HCT116 (cell line): ENCODE measurements at regions not wholly inside any gene's neighbourhood (a gene's known extent, or its start where the extent isn't known, plus 50 kb on each side); places are given as distances from the start of the nearest gene placed in this dataset.

ENCODE experiments used
- ATAC-seq: fragments of 200-7000 bp; cut with Tn5 transposase; 2 replicates; pipeline ENCODE4 v1.9.1; 2020; ENCODE audit warnings: mild to moderate bottlenecking, moderate library complexity
- BruUV-seq: library from RNA; stranded (reverse); fragments of 400-500 nt; replicated peaks from 2 replicates; lab custom pipeline; 2021; lab: Mats Ljungman, UMichigan
- CTCF ChIA-PET: fragments of 300-600 bp; sonication (Branson Sonifier 250); formaldehyde crosslinking; loops from one replicate; lab custom pipeline; 2021; ENCODE audit warnings: antibody characterized with exemption; lab: Charles Lee
- POLR2A ChIA-PET: fragments of 300-600, 350-600 bp; sonication (Branson Sonifier 250); formaldehyde crosslinking; loops from one replicate; lab custom pipeline; 2021; ENCODE audit warnings: antibody characterized with exemption; lab: Charles Lee
- RAD21 ChIA-PET, 2 experiments: fragments of 300-600 bp; sonication (Branson Sonifier 250); formaldehyde crosslinking; loops; one replicate each; lab custom pipeline; 2023; ENCODE audit warnings: low total read pairs in 2 of 2; ENCODE audit not compliant: uncharacterized antibody in 2 of 2, unreplicated experiment in 2 of 2, low non-redundant PET in 1 of 2; lab: Charles Lee
- DNase-seq: peaks from one replicate; pipeline ENCODE4 v3.0.0-alpha.2; 2010; ENCODE audit warnings: low read depth, low spot score
- H2AFZ ChIP-seq: fragments of 200-600 bp; shearing (Covaris generic), sonication (generic); 2 replicates; pipeline ENCODE4 v1.6.1; 2017; ENCODE audit warnings: low read depth, mixed run types, mixed read lengths, antibody characterized with exemption, low read length; ENCODE audit not compliant: poor library complexity, severe bottlenecking
- H3K27ac ChIP-seq: 2 replicates; pipeline ENCODE4 v1.5.1; 2012; ENCODE audit warnings: low read depth, low read length
- H3K27me3 ChIP-seq: fragments of 200-600 bp; sonication (generic); 2 replicates; pipeline ENCODE4 v1.6.1; 2016; ENCODE audit warnings: mixed run types, low read length, mixed read lengths; ENCODE audit not compliant: insufficient read depth
- H3K36me3 ChIP-seq, 2 experiments: fragments of 200-500 bp in 1 of 2; fragments of 200-600 bp in 1 of 2; sonication (Bioruptor generic) in 1 of 2; sonication (generic) in 1 of 2; 2 replicates each; pipeline versions ENCODE4 v1.5.1 to v1.6.1; 2014 to 2016; ENCODE audit warnings: low read length in 2 of 2, inconsistent platforms in 1 of 2, mixed read lengths in 1 of 2, mixed run types in 1 of 2; ENCODE audit not compliant: insufficient read depth in 2 of 2, control insufficient read depth in 1 of 2
- H3K4me1 ChIP-seq, 2 experiments: fragments of 200-600 bp in 1 of 2; sonication (generic) in 1 of 2; 2 replicates each; pipeline versions ENCODE4 v1.5.1 to v1.6.1; 2012 to 2017; ENCODE audit warnings: low read length in 2 of 2, inconsistent platforms in 1 of 2, mild to moderate bottlenecking in 1 of 2, mixed read lengths in 1 of 2, mixed run types in 1 of 2, moderate library complexity in 1 of 2; ENCODE audit not compliant: insufficient read depth in 2 of 2, control insufficient read depth in 1 of 2
- H3K4me2 ChIP-seq: fragments of 200-600 bp; sonication (generic); 2 replicates; pipeline ENCODE4 v1.6.1; 2017; ENCODE audit warnings: mixed run types, low read length, mixed read lengths
- H3K4me3 ChIP-seq, 2 experiments: fragments of 200-600 bp in 1 of 2; sonication (generic) in 1 of 2; replicated peaks in 1 of 2; 2 replicates each; pipeline ENCODE4 v1.5.1; 2011 to 2016; ENCODE audit warnings: low read length in 2 of 2, control low read depth in 1 of 2, low read depth in 1 of 2, mild to moderate bottlenecking in 1 of 2, mixed read lengths in 1 of 2, mixed run types in 1 of 2
- H3K79me2 ChIP-seq: fragments of 200-600 bp; sonication (generic); 2 replicates; pipeline ENCODE4 v1.6.1; 2017; ENCODE audit warnings: mild to moderate bottlenecking, mixed run types, low read length, moderate library complexity, mixed read lengths; ENCODE audit not compliant: insufficient read depth
- H3K9ac ChIP-seq: fragments of 200-600 bp; sonication (generic); 2 replicates; pipeline ENCODE4 v1.6.1; 2016; ENCODE audit warnings: low read length, mixed read lengths
- H3K9me2 ChIP-seq: fragments of 200-600 bp; sonication (generic), shearing (Covaris generic); 2 replicates; pipeline ENCODE4 v1.6.1; 2017; ENCODE audit warnings: mixed run types, mild to moderate bottlenecking, moderate library complexity; ENCODE audit not compliant: insufficient read depth
- H3K9me3 ChIP-seq, 2 experiments: fragments of 200-500 bp in 1 of 2; fragments of 200-600 bp in 1 of 2; sonication (Bioruptor generic) in 1 of 2; sonication (generic) in 1 of 2; 2 replicates each; pipeline ENCODE4 v1.6.1; 2014 to 2017; ENCODE audit warnings: low read length in 2 of 2, mixed read lengths in 2 of 2, inconsistent platforms in 1 of 2, low read depth in 1 of 2, mild to moderate bottlenecking in 1 of 2, mixed run types in 1 of 2, moderate library complexity in 1 of 2; ENCODE audit not compliant: control insufficient read depth in 1 of 2, insufficient read depth in 1 of 2
- H4K20me1 ChIP-seq: fragments of 200-600 bp; sonication (generic), shearing (Covaris generic); 2 replicates; pipeline ENCODE4 v1.6.1; 2017; ENCODE audit warnings: mixed run types, mild to moderate bottlenecking, moderate library complexity; ENCODE audit not compliant: insufficient read depth
- ELF1 ChIP-seq: IDR thresholded peaks from 2 replicates; pipeline ENCODE4 v1.6.1; 2012; ENCODE audit warnings: low read depth, borderline replicate concordance
- FOSL1 ChIP-seq: IDR thresholded peaks from 2 replicates; pipeline ENCODE4 v1.6.1; 2012; ENCODE audit warnings: low read depth
- JUND ChIP-seq: IDR thresholded peaks from 2 replicates; pipeline ENCODE4 v1.6.1; 2012
- POLR2AphosphoS5 ChIP-seq: IDR thresholded peaks from 2 replicates; pipeline ENCODE4 v1.6.1; 2011; ENCODE audit warnings: mild to moderate bottlenecking, low read depth, low read length, moderate library complexity
- SIN3A ChIP-seq: IDR thresholded peaks from 2 replicates; pipeline ENCODE4 v1.6.1; 2012; ENCODE audit warnings: low read depth
- SP1 ChIP-seq: IDR thresholded peaks from 2 replicates; pipeline ENCODE4 v1.6.1; 2012; ENCODE audit warnings: low read depth
- ZFX ChIP-seq: fragments of 450-650 bp; IDR thresholded peaks from 2 replicates; pipeline ENCODE4 v1.6.1; 2017
- intact Hi-C: fragments of 100-400 bp; cut with micrococcal nuclease; formaldehyde crosslinking; loops from 2 replicates; pipeline ENCODE4 v1.10.0; 2022
- TF ChIP-seq, protein P1 (sequence below), 3 experiments: fragments of 200-600 bp in 1 of 3; sonication (generic) in 1 of 3; IDR thresholded peaks in 2 of 3; conservative IDR thresholded peaks in 1 of 3; 2 replicates each; pipeline ENCODE4 v1.5.1; 2012 to 2017; ENCODE audit warnings: low read depth in 2 of 3, low read length in 2 of 3, antibody characterized with exemption in 1 of 3, borderline replicate concordance in 1 of 3, control low read depth in 1 of 3, mild to moderate bottlenecking in 1 of 3, mixed read lengths in 1 of 3, mixed run types in 1 of 3, moderate library complexity in 1 of 3; ENCODE audit not compliant: insufficient read depth in 1 of 3
- TF ChIP-seq, protein P2 (sequence below): IDR thresholded peaks from 2 replicates; pipeline ENCODE4 v1.6.1; 2011; ENCODE audit warnings: mild to moderate bottlenecking, low read length, moderate library complexity; ENCODE audit not compliant: insufficient replicate concordance; ENCODE audit errors: extremely low read depth
- TF ChIP-seq, protein P3 (sequence below): IDR thresholded peaks from 2 replicates; pipeline ENCODE4 v1.6.1; 2012
- TF ChIP-seq, protein P4 (sequence below): IDR thresholded peaks from 2 replicates; pipeline ENCODE4 v1.6.1; 2012
- TF ChIP-seq, protein P5 (sequence below): IDR thresholded peaks from 2 replicates; pipeline ENCODE4 v1.6.1; 2012; ENCODE audit warnings: low read depth

DNA sequence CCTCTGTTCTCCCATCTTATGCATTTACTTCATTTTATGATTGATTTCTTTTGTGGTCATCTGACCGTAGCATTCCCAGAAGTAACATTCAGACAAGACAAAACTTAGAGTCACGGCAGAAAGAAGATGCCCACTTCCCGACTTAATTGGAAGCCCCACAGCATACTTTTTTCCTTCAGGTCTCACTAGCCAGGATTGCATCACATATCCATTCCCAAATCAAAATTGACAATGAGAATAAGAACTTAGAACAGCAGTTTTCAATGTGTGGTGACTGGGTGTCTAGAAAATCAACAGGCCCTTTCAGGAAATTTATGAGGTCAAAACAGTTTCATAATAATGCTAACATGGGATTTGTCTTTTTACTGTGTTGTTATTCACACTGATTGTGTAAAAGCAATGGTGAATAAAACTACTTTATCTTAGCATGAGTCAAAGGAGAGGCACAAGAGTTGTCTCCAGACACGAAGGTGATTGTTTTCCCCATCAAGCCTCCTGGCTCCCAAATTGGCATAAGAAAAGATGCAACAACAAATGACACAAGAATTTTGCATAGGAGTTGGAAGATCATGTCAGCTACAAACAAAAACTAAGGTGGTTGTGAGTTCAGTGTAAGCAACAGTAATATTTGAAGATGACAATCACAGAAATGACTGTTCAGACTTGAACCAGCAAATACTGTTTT lies 493.9 kb downstream of the HTR7 start:
- no peak overlapping the region for H3K9ac ChIP-seq
- TF ChIP-seq, protein P1, sequence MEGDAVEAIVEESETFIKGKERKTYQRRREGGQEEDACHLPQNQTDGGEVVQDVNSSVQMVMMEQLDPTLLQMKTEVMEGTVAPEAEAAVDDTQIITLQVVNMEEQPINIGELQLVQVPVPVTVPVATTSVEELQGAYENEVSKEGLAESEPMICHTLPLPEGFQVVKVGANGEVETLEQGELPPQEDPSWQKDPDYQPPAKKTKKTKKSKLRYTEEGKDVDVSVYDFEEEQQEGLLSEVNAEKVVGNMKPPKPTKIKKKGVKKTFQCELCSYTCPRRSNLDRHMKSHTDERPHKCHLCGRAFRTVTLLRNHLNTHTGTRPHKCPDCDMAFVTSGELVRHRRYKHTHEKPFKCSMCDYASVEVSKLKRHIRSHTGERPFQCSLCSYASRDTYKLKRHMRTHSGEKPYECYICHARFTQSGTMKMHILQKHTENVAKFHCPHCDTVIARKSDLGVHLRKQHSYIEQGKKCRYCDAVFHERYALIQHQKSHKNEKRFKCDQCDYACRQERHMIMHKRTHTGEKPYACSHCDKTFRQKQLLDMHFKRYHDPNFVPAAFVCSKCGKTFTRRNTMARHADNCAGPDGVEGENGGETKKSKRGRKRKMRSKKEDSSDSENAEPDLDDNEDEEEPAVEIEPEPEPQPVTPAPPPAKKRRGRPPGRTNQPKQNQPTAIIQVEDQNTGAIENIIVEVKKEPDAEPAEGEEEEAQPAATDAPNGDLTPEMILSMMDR (IDR thresholded peaks at IDR 0.05 in 2 of 3, conservative IDR thresholded peaks at IDR 0.05 in 1 of 3; ENCODE audit: borderline replicate concordance in 1 of 3, insufficient read depth in 1 of 3, low read depth in 2 of 3, low read length in 2 of 3) = no peak
- no peak for TF ChIP-seq SIN3A
- TF ChIP-seq, protein P2, sequence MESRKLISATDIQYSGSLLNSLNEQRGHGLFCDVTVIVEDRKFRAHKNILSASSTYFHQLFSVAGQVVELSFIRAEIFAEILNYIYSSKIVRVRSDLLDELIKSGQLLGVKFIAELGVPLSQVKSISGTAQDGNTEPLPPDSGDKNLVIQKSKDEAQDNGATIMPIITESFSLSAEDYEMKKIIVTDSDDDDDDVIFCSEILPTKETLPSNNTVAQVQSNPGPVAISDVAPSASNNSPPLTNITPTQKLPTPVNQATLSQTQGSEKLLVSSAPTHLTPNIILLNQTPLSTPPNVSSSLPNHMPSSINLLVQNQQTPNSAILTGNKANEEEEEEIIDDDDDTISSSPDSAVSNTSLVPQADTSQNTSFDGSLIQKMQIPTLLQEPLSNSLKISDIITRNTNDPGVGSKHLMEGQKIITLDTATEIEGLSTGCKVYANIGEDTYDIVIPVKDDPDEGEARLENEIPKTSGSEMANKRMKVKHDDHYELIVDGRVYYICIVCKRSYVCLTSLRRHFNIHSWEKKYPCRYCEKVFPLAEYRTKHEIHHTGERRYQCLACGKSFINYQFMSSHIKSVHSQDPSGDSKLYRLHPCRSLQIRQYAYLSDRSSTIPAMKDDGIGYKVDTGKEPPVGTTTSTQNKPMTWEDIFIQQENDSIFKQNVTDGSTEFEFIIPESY = no peak
- TF ChIP-seq FOSL1 = no peak
- no peak for TF ChIP-seq JUND
- no peak for TF ChIP-seq SP1
- TF ChIP-seq, protein P3, sequence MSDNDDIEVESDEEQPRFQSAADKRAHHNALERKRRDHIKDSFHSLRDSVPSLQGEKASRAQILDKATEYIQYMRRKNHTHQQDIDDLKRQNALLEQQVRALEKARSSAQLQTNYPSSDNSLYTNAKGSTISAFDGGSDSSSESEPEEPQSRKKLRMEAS = no peak
- TF ChIP-seq, protein P4, sequence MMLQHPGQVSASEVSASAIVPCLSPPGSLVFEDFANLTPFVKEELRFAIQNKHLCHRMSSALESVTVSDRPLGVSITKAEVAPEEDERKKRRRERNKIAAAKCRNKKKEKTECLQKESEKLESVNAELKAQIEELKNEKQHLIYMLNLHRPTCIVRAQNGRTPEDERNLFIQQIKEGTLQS = no peak
- no peak for TF ChIP-seq POLR2AphosphoS5
- no peak for TF ChIP-seq ZFX
- TF ChIP-seq, protein P5, sequence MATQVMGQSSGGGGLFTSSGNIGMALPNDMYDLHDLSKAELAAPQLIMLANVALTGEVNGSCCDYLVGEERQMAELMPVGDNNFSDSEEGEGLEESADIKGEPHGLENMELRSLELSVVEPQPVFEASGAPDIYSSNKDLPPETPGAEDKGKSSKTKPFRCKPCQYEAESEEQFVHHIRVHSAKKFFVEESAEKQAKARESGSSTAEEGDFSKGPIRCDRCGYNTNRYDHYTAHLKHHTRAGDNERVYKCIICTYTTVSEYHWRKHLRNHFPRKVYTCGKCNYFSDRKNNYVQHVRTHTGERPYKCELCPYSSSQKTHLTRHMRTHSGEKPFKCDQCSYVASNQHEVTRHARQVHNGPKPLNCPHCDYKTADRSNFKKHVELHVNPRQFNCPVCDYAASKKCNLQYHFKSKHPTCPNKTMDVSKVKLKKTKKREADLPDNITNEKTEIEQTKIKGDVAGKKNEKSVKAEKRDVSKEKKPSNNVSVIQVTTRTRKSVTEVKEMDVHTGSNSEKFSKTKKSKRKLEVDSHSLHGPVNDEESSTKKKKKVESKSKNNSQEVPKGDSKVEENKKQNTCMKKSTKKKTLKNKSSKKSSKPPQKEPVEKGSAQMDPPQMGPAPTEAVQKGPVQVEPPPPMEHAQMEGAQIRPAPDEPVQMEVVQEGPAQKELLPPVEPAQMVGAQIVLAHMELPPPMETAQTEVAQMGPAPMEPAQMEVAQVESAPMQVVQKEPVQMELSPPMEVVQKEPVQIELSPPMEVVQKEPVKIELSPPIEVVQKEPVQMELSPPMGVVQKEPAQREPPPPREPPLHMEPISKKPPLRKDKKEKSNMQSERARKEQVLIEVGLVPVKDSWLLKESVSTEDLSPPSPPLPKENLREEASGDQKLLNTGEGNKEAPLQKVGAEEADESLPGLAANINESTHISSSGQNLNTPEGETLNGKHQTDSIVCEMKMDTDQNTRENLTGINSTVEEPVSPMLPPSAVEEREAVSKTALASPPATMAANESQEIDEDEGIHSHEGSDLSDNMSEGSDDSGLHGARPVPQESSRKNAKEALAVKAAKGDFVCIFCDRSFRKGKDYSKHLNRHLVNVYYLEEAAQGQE = no peak
- TF ChIP-seq ELF1 = no peak
- TF ChIP-seq, all 23 proteins: peak for 0
- Histone ChIP-seq H3K4me3 (no peak overlapping the region), H3K27ac (no peak overlapping the region), H3K4me1 (no peaks in the 10 kb centered on the region), H3K79me2 (no peaks in the 10 kb centered on the region), H3K4me2 (no peak overlapping the region), H4K20me1 (no peaks in the 10 kb centered on the region), H2AFZ (no peak overlapping the region), H3K9me2 (no peaks in the 10 kb centered on the region), H3K27me3 (no peaks in the 10 kb centered on the region), H3K9me3 (no peaks in the 10 kb centered on the region; a peak in 1 of 4 replicates), H3K36me3 (no peaks in the 10 kb centered on the region)
- RAD21 ChIA-PET = no interaction called here
- POLR2A ChIA-PET = no interaction called here
- CTCF ChIA-PET = no interaction called here
- DNase-seq = no peak
- BruUV-seq = no TSS peak
- no peak for ATAC-seq
- intact Hi-C loops = no loop called here
